ENCODE measurements at regions not wholly inside any gene's neighbourhood (a gene's known extent, or its start where the extent isn't known, plus 50 kb on each side); places are given as distances from the start of the nearest gene placed in this dataset.

DNA sequence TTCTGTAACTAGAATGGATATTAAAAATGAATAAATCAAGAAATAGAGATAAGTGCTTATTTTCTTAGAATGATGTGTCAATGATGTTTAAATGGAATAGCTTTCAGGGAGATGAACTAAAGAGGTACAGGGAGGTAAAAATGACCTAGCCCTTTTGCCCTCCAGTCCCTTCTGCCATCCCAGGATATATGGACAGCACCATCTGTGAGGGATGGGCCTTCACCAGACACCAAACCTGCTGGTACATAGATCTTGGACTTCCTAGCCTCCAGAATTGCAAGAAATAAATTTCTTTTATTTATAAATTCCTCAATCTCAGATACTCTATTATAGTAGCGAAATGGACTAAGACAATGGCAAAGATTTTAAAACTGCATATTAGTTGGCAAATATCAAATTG is 352.0 kb upstream of the THBS1 start (continued):
- TF ChIP-seq, protein P1, sequence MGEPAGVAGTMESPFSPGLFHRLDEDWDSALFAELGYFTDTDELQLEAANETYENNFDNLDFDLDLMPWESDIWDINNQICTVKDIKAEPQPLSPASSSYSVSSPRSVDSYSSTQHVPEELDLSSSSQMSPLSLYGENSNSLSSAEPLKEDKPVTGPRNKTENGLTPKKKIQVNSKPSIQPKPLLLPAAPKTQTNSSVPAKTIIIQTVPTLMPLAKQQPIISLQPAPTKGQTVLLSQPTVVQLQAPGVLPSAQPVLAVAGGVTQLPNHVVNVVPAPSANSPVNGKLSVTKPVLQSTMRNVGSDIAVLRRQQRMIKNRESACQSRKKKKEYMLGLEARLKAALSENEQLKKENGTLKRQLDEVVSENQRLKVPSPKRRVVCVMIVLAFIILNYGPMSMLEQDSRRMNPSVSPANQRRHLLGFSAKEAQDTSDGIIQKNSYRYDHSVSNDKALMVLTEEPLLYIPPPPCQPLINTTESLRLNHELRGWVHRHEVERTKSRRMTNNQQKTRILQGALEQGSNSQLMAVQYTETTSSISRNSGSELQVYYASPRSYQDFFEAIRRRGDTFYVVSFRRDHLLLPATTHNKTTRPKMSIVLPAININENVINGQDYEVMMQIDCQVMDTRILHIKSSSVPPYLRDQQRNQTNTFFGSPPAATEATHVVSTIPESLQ (CRISPR knock-in tag; conservative IDR thresholded peaks at IDR 0.05): no peak
- TF ChIP-seq ZMYM3 (CRISPR knock-in tag; IDR thresholded peaks at IDR 0.05) (no peak), NCOA2 (CRISPR knock-in tag; IDR thresholded peaks at IDR 0.05) (no peak), TCF7L2 (IDR thresholded peaks at IDR 0.05; ENCODE audit: low read depth, low read length) (no peak), ZNF570 (CRISPR knock-in tag; IDR thresholded peaks at IDR 0.05; ENCODE audit: borderline replicate concordance) (no peak), ZFP36 (IDR thresholded peaks at IDR 0.05; ENCODE audit: borderline replicate concordance, low read depth, low read length, partially characterized antibody) (no peak), FOXK2 (IDR thresholded peaks at IDR 0.05) (no peak), ASH2L (IDR thresholded peaks at IDR 0.05; ENCODE audit: insufficient read length, low read depth, low read length) (no peak), SIN3B (IDR thresholded peaks at IDR 0.05; ENCODE audit: low read length) (no peak), CHD4 (IDR thresholded peaks at IDR 0.05; ENCODE audit: borderline replicate concordance, low read length) (no peak)
- TF ChIP-seq, protein P2, sequence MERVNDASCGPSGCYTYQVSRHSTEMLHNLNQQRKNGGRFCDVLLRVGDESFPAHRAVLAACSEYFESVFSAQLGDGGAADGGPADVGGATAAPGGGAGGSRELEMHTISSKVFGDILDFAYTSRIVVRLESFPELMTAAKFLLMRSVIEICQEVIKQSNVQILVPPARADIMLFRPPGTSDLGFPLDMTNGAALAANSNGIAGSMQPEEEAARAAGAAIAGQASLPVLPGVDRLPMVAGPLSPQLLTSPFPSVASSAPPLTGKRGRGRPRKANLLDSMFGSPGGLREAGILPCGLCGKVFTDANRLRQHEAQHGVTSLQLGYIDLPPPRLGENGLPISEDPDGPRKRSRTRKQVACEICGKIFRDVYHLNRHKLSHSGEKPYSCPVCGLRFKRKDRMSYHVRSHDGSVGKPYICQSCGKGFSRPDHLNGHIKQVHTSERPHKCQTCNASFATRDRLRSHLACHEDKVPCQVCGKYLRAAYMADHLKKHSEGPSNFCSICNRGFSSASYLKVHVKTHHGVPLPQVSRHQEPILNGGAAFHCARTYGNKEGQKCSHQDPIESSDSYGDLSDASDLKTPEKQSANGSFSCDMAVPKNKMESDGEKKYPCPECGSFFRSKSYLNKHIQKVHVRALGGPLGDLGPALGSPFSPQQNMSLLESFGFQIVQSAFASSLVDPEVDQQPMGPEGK (CRISPR knock-in tag; IDR thresholded peaks at IDR 0.05): no peak
